Trophoblast cell (in vitro differentiated cells and primary cell): ENCODE measurements at regions not wholly inside any gene's neighbourhood (a gene's known extent, or its start where the extent isn't known, plus 50 kb on each side); places are given as distances from the start of the nearest gene placed in this dataset.

ENCODE experiments used
- DNase-seq, 2 donors: peaks; one replicate each; pipeline ENCODE4 v3.0.0-alpha.2; 2016
- H2AFZ ChIP-seq: 2 replicates; pipeline ENCODE4 v1.6.1; 2013; ENCODE audit warnings: low read length, moderate library complexity, mild to moderate bottlenecking; ENCODE audit not compliant: insufficient read depth, poor library complexity
- H2AK5ac ChIP-seq: 2 replicates; pipeline ENCODE4 v1.6.1; 2013; ENCODE audit warnings: mild to moderate bottlenecking, low read length
- H2BK120ac ChIP-seq: 2 replicates; pipeline ENCODE4 v1.6.1; 2013; ENCODE audit warnings: low read length, mild to moderate bottlenecking, moderate library complexity; ENCODE audit not compliant: insufficient read depth, poor library complexity
- H2BK12ac ChIP-seq: 2 replicates; pipeline ENCODE4 v1.6.1; 2013; ENCODE audit warnings: mild to moderate bottlenecking, low read length, moderate library complexity
- H2BK5ac ChIP-seq: 2 replicates; pipeline ENCODE4 v1.6.1; 2013; ENCODE audit warnings: low read length, low read depth, moderate library complexity, mild to moderate bottlenecking; ENCODE audit not compliant: poor library complexity
- H3K14ac ChIP-seq: 2 replicates; pipeline ENCODE4 v1.6.1; 2013; ENCODE audit warnings: mild to moderate bottlenecking, low read length
- H3K18ac ChIP-seq: 2 replicates; pipeline ENCODE4 v1.6.1; 2013; ENCODE audit warnings: mild to moderate bottlenecking, low read length
- H3K23ac ChIP-seq: 2 replicates; pipeline ENCODE4 v1.6.1; 2013; ENCODE audit warnings: low read length
- H3K27ac ChIP-seq: 2 replicates; pipeline ENCODE4 v1.5.1; 2013; ENCODE audit warnings: low read depth, mild to moderate bottlenecking, inconsistent platforms, low read length, moderate library complexity
- H3K27me3 ChIP-seq: 2 replicates; pipeline ENCODE4 v1.6.1; 2013; ENCODE audit warnings: inconsistent platforms, mild to moderate bottlenecking, low read length, moderate library complexity; ENCODE audit not compliant: insufficient read depth
- H3K36me3 ChIP-seq, 2 experiments: 1 replicate in 1 of 2; 2 replicates in 1 of 2; pipeline ENCODE4 v1.6.1; 2013; ENCODE audit warnings: low read length in 2 of 2, mild to moderate bottlenecking in 2 of 2, moderate library complexity in 1 of 2; ENCODE audit not compliant: insufficient read depth in 2 of 2, control insufficient read depth in 1 of 2
- H3K4ac ChIP-seq: 2 replicates; pipeline ENCODE4 v1.6.1; 2013; ENCODE audit warnings: low read depth, mild to moderate bottlenecking, low read length, moderate library complexity
- H3K4me1 ChIP-seq, 2 experiments: 1 replicate in 1 of 2; 2 replicates in 1 of 2; pipeline ENCODE4 v1.6.1; 2013; ENCODE audit warnings: low read length in 2 of 2, mild to moderate bottlenecking in 2 of 2, moderate library complexity in 1 of 2; ENCODE audit not compliant: insufficient read depth in 2 of 2, control insufficient read depth in 1 of 2
- H3K4me2 ChIP-seq: 2 replicates; pipeline ENCODE4 v1.6.1; 2013; ENCODE audit warnings: inconsistent platforms, mild to moderate bottlenecking, low read length, moderate library complexity
- H3K4me3 ChIP-seq: 2 replicates; pipeline ENCODE4 v1.5.1; 2013; ENCODE audit warnings: mild to moderate bottlenecking, low read depth, low read length, inconsistent platforms
- H3K79me1 ChIP-seq: one replicate; pipeline ENCODE4 v1.6.1; 2013; ENCODE audit warnings: low read length
- H3K79me2 ChIP-seq: 2 replicates; pipeline ENCODE4 v1.6.1; 2013; ENCODE audit warnings: low read length, mild to moderate bottlenecking; ENCODE audit not compliant: control insufficient read depth, insufficient read depth, poor library complexity
- H3K9ac ChIP-seq: 2 replicates; pipeline ENCODE4 v1.6.1; 2013; ENCODE audit warnings: mild to moderate bottlenecking, low read length
- H3K9me3 ChIP-seq: 2 replicates; pipeline ENCODE4 v1.6.1; 2013; ENCODE audit warnings: low read depth, mild to moderate bottlenecking, control low read depth, inconsistent platforms, low read length; ENCODE audit not compliant: insufficient read depth
- H4K12ac ChIP-seq: 2 replicates; pipeline ENCODE4 v1.6.1; 2013; ENCODE audit warnings: low read depth, mild to moderate bottlenecking, low read length, moderate library complexity
- H4K8ac ChIP-seq: 2 replicates; pipeline ENCODE4 v1.6.1; 2013; ENCODE audit warnings: low read depth, mild to moderate bottlenecking, low read length, moderate library complexity
- H4K91ac ChIP-seq: one replicate; pipeline ENCODE4 v1.6.1; 2013; ENCODE audit warnings: low read depth, mild to moderate bottlenecking, low read length, moderate library complexity
- WGBS: extraction: QIAGEN DNeasy Blood & Tissue Kit; methylation state at CpG from one replicate; pipeline ENCODE4 v1.1.7; 2013; ENCODE audit warnings: missing lambda C conversion rate; ENCODE audit not compliant: insufficient read length, insufficient coverage; ENCODE audit errors: extremely low coverage; 5-methylcytosine and 5-hydroxymethylcytosine counted together

- no peak overlapping the region for H4K12ac ChIP-seq
- no peak overlapping the region for H3K14ac ChIP-seq
- H3K27ac ChIP-seq = no peak overlapping the region
- H2BK5ac ChIP-seq = no peak overlapping the region
- no peak overlapping the region for H3K4me3 ChIP-seq
- H3K36me3 ChIP-seq = no peaks in the 10 kb centered on the region
- H4K91ac ChIP-seq = no peak overlapping the region
- H3K23ac ChIP-seq = no peak overlapping the region
- no peak overlapping the region for H2BK12ac ChIP-seq
- H2BK120ac ChIP-seq = no peak overlapping the region
- no peaks in the 10 kb centered on the region for H3K27me3 ChIP-seq
- H3K79me2 ChIP-seq = no peaks in the 10 kb centered on the region
- H3K9ac ChIP-seq = no peak overlapping the region
- no peaks in the 10 kb centered on the region for H3K4me1 ChIP-seq
- no peak overlapping the region for H2AFZ ChIP-seq
- H3K9me3 ChIP-seq = no peaks in the 10 kb centered on the region
- H2AK5ac ChIP-seq = no peak overlapping the region
- no CpG with 5 or more reads among the region's 2 CpGs for WGBS
- H4K8ac ChIP-seq = no peak overlapping the region
- no peaks in the 10 kb centered on the region for H3K79me1 ChIP-seq
- no peak overlapping the region for H3K4ac ChIP-seq
- no peak overlapping the region for H3K4me2 ChIP-seq
- DNase-seq = no peak
- H3K18ac ChIP-seq = no peak overlapping the region
These were observed 77.0 kb upstream of the BEND6 start for GRCh38 chr6:56877922-56878321.

- Histone ChIP-seq H3K9ac (no peak overlapping the region), H3K9me3 (no peaks in the 10 kb centered on the region), H4K91ac (no peak overlapping the region), H3K18ac (no peak overlapping the region), H3K27me3 (no peaks in the 10 kb centered on the region), H3K4me2 (no peak overlapping the region), H2AK5ac (no peak overlapping the region), H3K4me3 (no peak overlapping the region), H3K36me3 (no peaks in the 10 kb centered on the region), H2AFZ (no peak overlapping the region), H3K4ac (no peak overlapping the region), H3K79me1 (no peaks in the 10 kb centered on the region), H2BK5ac (no peak overlapping the region), H3K14ac (no peak overlapping the region), H3K27ac (no peak overlapping the region), H4K8ac (no peak overlapping the region), H3K23ac (no peak overlapping the region), H3K79me2 (no peaks in the 10 kb centered on the region), H4K12ac (no peak overlapping the region), H2BK12ac (no peak overlapping the region), H3K4me1 (no peaks in the 10 kb centered on the region), H2BK120ac (no peak overlapping the region)
- no peak for DNase-seq
- WGBS = no CpG with 5 or more reads among the region's 5 CpGs
These were observed 78.9 kb upstream of the BEND6 start for GRCh38 chr6:56875961-56876360.

- Histone ChIP-seq H2BK5ac (no peak overlapping the region), H2AFZ (no peak overlapping the region), H3K4me1 (no peaks in the 10 kb centered on the region), H4K8ac (no peak overlapping the region), H4K12ac (no peak overlapping the region), H3K79me2 (no peaks in the 10 kb centered on the region), H3K18ac (no peak overlapping the region), H3K4me3 (no peak overlapping the region), H3K14ac (no peak overlapping the region), H4K91ac (no peak overlapping the region), H3K9me3 (no peaks in the 10 kb centered on the region), H3K4me2 (no peak overlapping the region), H3K23ac (no peak overlapping the region), H3K79me1 (no peaks in the 10 kb centered on the region), H3K4ac (no peak overlapping the region), H3K27ac (no peak overlapping the region), H3K9ac (no peak overlapping the region), H2AK5ac (no peak overlapping the region), H3K27me3 (no peaks in the 10 kb centered on the region), H3K36me3 (no peaks in the 10 kb centered on the region), H2BK120ac (no peak overlapping the region), H2BK12ac (no peak overlapping the region)
- no peak for DNase-seq
- no CpG with 5 or more reads among the region's 1 CpG for WGBS
These were observed 79.4 kb upstream of the BEND6 start for GRCh38 chr6:56875523-56875922.

DNA sequence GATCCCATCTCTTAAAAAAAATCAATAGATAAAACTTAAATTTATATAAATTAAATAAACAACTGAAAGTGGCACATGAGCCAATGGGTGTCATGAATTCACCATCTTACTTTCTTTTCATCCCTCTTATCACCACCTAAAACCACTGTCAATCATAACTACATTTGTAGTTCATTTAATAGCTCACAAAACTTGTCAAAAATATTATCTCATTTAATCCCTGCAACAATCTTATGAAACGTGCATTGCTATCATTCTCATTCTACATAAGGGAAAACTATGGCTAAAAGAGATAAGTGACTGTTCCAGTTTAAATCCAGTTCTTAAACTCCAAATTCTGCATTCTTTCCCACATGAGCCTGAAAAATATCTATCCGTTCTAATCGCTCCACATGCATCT lies 80.6 kb upstream of the BEND6 start:
- peak in 1 of 2 donors; percentile 58 for DNase-seq
- H3K23ac ChIP-seq = no peak overlapping the region
- no CpG with 5 or more reads among the region's 3 CpGs for WGBS
- no peak overlapping the region for H4K91ac ChIP-seq
- H3K4me2 ChIP-seq = no peak overlapping the region
- H3K4me1 ChIP-seq = no peaks in the 10 kb centered on the region
- peaks cover 1% of the 10 kb centered on the region for H3K79me1 ChIP-seq
- no peak overlapping the region for H2BK120ac ChIP-seq
- H4K8ac ChIP-seq = no peak overlapping the region
- no peak overlapping the region for H3K18ac ChIP-seq
- no peak overlapping the region for H4K12ac ChIP-seq
- H2BK12ac ChIP-seq = no peak overlapping the region
- no peak overlapping the region for H2BK5ac ChIP-seq
- H3K27me3 ChIP-seq = no peaks in the 10 kb centered on the region
- no peak overlapping the region for H3K27ac ChIP-seq
- no peak overlapping the region for H2AK5ac ChIP-seq
- no peak overlapping the region for H3K9ac ChIP-seq
- no peak overlapping the region for H3K14ac ChIP-seq
- H2AFZ ChIP-seq = no peak overlapping the region
- no peak overlapping the region for H3K4ac ChIP-seq
- no peak overlapping the region for H3K4me3 ChIP-seq
- no peaks in the 10 kb centered on the region for H3K9me3 ChIP-seq
- H3K79me2 ChIP-seq = no peaks in the 10 kb centered on the region
- no peaks in the 10 kb centered on the region for H3K36me3 ChIP-seq
